ENCODE measurements at regions not wholly inside any gene's neighbourhood (a gene's known extent, or its start where the extent isn't known, plus 50 kb on each side); places are given as distances from the start of the nearest gene placed in this dataset.
"Not testable (repeated sequence)": the region's sequence is repeated elsewhere in the genome, so short reads cannot be mapped to it uniquely, and the experiment has no call there.

GRCh38 chr2:58769864-58770234, 528.7 kb upstream of the FANCL start:
- DNase-seq = no peak

- no peak for DNase-seq
Observed at GRCh38 chr2:58769111-58769863, 528.2 kb upstream of the FANCL start.

GRCh38 chr2:58768715-58769080, 527.6 kb upstream of the FANCL start:
- no peak for DNase-seq

- no peak for DNase-seq
Observed at GRCh38 chr2:58767828-58768714, 526.9 kb upstream of the FANCL start.

GRCh38 chr2:58764338-58765104, 523.4 kb upstream of the FANCL start:
- DNase-seq = no peak

- DNase-seq = peak; percentile 79
Observed at GRCh38 chr2:58762176-58762781, 521.2 kb upstream of the FANCL start.

GRCh38 chr2:58757971-58758370, 516.8 kb upstream of the FANCL start:
- no peak for DNase-seq

GRCh38 chr2:58756336-58756735, 515.2 kb upstream of the FANCL start:
- no peak for DNase-seq

GRCh38 chr2:58752507-58752906, 511.4 kb upstream of the FANCL start:
- not testable (repeated sequence) for DNase-seq

- not testable (repeated sequence) for DNase-seq
Observed at GRCh38 chr2:58751676-58752075, 510.6 kb upstream of the FANCL start.

- DNase-seq = no peak
Observed at GRCh38 chr2:58749041-58749440, 507.9 kb upstream of the FANCL start.

GRCh38 chr2:58745334-58745733, 504.2 kb upstream of the FANCL start:
- DNase-seq = not testable (repeated sequence)

GRCh38 chr2:58740426-58740825, 499.3 kb upstream of the FANCL start:
- no peak for DNase-seq

- no peak for DNase-seq
Observed at GRCh38 chr2:58739033-58739432, 497.9 kb upstream of the FANCL start.

- peak; percentile 7 for DNase-seq
Observed at GRCh38 chr2:58734365-58734764, 493.2 kb upstream of the FANCL start.

- DNase-seq = no peak
Observed at GRCh38 chr2:58732999-58733398, 491.9 kb upstream of the FANCL start.

GRCh38 chr2:58731488-58731869, 490.4 kb upstream of the FANCL start:
- DNase-seq = no peak

GRCh38 chr2:58730764-58731487, 489.8 kb upstream of the FANCL start:
- DNase-seq = no peak

GRCh38 chr2:58727981-58728656, 487.0 kb upstream of the FANCL start:
- DNase-seq = no peak

- DNase-seq = no peak
Observed at GRCh38 chr2:58721912-58722591, 480.9 kb upstream of the FANCL start.

Data from fibroblast of skin of right quadriceps (primary cell).